ENCODE measurements at regions not wholly inside any gene's neighbourhood (a gene's known extent, or its start where the extent isn't known, plus 50 kb on each side); places are given as distances from the start of the nearest gene placed in this dataset.
"Not testable (repeated sequence)": the region's sequence is repeated elsewhere in the genome, so short reads cannot be mapped to it uniquely, and the experiment has no call there.

- no peak for DNase-seq
These were observed 101.0 kb upstream of the ZNF236 start for GRCh38 chr18:76721207-76721996.

DNA sequence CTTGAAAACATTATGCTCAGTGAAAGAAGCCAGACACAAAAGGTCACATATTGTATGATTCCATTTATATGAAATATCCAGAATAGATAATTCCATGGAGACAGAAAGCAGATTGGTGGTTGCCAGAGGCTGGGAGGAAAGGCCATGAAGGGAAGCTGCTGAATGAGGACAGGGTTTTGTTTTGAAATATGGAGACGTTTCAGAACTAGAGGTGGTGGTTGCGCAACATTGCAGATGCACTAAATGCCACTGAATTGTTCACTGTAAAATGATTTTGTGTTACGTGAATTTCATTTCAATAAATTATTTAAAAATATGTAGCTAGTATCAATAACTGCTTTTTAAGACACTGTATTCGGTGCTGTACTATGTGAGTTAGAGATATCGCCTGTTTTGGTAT is 101.7 kb upstream of the ZNF236 start:
- DNase-seq = no peak

- DNase-seq = no peak
These were observed 107.2 kb upstream of the ZNF236 start for GRCh38 chr18:76715012-76715610.

GRCh38 chr18:76713432-76713831 is 108.9 kb upstream of the ZNF236 start:
- no peak for DNase-seq

GRCh38 chr18:76712511-76713140 is 109.7 kb upstream of the ZNF236 start:
- DNase-seq = no peak

- no peak for DNase-seq
These were observed 111.5 kb upstream of the ZNF236 start for GRCh38 chr18:76710646-76711520.

DNA sequence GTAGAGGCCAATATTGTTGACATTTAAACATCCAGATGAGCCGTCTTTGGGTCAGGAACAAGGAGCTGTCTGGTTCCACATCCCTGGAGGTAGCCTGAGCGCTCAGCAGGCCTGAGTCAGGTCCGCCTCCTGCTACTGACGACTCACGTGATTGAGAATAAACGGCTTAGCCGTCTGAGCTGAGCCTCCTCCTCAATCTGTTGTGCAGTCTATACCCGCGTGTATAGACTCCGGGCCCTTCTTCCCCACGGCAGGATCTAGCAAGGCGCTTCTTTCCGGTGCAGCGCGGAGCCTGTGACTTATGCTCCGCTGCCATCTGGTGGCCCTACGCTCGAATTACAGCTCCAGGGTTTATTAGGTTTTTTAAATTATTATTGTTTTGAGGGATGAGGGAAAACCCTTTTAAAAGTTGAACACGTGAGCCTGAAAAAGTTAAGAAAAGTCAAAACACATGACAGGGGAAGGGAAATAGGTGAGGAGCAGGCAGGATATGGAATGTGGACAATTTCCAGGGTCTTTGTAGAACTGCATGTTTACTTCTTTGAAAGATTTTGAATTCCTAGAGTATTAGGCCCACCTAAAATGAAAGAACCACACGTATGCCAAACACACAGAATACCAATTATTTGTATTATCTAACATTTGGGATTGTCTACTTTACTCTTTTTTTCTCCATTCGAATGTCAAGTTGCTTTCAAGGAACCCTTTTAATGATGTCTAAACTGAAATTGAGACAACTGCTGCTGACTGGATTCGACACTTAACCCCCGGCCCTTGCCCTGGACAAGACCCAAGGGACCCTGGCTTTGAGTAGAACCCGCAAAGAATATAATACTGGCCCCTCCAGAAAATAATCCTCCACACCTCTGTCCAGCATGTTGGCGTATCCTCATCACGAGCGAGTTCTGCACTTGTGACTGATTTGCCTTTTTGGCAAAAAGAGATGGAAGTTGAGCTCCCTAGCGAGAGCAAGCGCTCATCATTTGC is 112.4 kb upstream of the ZNF236 start:
- peak; percentile 80 for DNase-seq

- no peak for DNase-seq
These were observed 113.5 kb upstream of the ZNF236 start for GRCh38 chr18:76708722-76709353.

- DNase-seq = no peak
These were observed 114.2 kb upstream of the ZNF236 start for GRCh38 chr18:76708071-76708721.

DNA sequence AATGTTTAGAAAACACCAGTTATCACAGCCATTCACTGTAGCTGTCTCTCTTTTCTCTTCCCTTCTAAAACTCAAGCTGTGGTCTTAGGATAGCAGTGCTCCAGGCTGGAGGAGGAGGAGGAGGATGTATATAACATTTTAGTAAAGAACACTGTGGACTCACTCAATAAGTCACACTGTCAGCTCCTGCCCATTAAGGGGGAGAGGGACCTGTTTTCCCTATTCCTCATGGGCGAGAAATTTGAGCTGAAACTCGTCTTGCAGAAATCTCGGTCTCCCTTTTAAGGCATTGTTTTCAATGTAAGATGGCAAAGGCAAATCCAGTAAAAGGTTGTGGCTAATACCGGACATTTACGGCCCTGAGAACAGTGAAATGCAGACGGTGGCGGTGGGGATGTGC is 114.8 kb upstream of the ZNF236 start:
- DNase-seq = no peak

DNA sequence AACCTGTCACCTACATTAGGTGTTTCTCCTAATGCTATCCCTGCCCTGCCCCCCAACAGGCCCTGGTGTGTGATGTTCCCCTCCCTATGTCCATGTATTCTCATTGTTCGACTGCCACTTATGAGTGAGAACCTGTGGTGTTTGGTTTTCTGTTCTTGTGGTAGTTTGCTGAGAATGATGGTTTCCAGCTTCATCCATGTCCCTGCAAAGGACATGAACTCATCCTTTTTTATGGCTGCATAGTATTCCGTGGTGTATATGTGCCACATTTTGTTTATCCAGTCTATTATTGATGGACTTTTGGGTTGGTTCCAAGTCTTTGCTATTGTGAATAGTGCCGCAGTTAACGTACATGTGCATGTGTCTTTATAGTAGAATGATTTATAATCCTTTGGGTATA is 117.8 kb upstream of the ZNF236 start:
- not testable (repeated sequence) for DNase-seq

DNA sequence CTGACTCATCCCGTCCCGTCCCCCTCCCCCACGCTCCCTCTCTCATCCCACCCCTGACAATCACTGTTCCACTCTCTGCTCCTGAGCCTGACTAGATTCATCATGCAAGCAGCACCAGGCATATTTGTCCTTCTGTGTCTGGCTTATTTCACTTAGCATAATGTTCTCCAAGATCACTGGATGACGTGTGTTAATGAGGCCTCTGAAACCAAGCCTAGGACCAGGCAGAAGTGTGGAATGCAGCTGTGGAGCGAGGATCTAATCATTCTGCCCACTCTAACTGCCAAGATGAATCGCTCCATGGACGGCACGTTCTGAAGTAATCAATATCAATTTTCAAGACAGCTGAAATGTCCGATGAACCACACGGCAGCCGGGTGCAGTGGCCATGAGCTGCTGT is 122.4 kb upstream of the ZNF236 start:
- no peak for DNase-seq

DNA sequence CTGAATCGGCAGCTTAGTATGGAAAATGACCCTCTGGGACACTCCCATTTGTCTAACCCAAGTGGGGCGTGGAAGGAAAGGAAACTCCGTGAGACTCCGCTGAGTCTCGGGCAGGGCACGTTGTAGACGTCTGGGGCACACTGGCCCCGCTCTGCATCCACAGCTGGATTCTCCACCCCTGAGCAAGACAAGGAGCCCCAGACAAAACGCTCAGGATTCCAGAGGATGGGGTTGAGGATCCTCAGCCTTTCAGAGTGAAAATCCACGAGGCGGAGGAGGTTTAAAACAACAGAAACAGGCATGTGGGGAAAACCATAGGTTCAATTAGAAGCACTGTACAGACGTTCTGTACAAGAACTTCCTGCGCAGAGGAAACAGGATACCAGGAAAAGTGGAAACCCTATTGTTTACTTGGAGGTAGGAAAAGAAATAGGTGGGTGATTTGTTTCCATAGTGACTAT is 124.9 kb upstream of the ZNF236 start:
- no peak for DNase-seq

DNA sequence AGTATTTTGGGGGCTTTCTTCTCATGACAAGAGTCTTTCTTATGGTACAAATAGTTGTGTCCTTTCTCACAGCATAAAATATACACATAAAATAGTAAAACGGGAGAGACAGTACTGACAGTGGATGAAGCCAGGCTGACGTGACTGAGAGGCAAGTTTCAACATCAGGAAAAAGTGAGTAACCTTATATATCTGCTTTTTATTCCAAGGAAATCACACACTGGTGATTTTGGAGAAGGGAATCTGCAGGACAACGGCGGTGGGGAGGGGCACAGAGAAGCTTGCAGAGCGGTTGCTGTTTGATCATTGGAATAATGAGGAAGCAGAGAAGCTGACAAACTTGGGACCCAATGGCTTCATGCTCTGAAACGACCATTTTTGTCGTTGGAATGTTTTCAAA is 130.6 kb upstream of the ZNF236 start:
- DNase-seq = peak; percentile 23

- no peak for DNase-seq
These were observed 132.6 kb upstream of the ZNF236 start for GRCh38 chr18:76689646-76690264.

- DNase-seq = no peak
These were observed 133.5 kb upstream of the ZNF236 start for GRCh38 chr18:76688724-76689472.

DNA sequence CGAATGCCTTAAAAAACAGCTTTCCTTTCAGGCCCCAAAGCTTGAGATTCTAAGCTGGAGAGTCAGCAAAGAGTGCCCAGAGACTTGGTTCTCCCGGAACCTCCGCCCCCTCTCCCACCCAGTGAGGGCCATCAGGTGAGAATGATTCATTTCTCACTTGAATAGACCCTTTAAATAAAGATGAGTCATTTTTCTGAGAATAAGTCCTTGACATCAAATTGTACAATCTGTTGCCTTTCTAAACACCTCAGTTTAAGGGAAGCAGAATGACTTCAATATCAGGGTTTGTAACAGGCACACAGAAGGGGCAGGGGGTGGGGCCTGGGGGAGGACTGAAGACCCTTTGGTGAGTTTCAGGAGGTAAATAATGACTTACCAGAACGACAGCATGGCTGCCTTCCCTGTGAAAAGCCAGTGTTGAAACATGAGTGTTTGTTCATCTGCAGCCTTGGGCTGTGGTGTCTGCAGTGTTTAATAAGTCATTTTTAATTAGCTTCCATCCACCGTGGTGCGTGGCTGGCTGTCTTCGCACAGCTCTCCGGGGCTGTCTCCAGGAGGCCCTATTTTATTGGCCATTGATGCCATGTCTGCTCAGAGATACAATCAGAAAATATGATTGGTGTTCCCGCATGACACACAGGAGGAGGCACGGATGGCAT is 134.9 kb upstream of the ZNF236 start:
- no peak for DNase-seq

- DNase-seq = peak; percentile 67
These were observed 135.6 kb upstream of the ZNF236 start for GRCh38 chr18:76686737-76687231.
